AG04450 (cell line): ENCODE measurements at regions not wholly inside any gene's neighbourhood (a gene's known extent, or its start where the extent isn't known, plus 50 kb on each side); places are given as distances from the start of the nearest gene placed in this dataset.

Source experiments
- CTCF ChIA-PET: fragments of 300-600, 350-600 bp; formaldehyde crosslinking; extraction: SDS; loops from one replicate; lab custom pipeline; 2022; ENCODE audit warnings: antibody characterized with exemption, inconsistent platforms; lab: Charles Lee
- POLR2A ChIA-PET: fragments of 350-600 bp; formaldehyde crosslinking; extraction: SDS; loops from one replicate; lab custom pipeline; 2021; ENCODE audit warnings: antibody characterized with exemption, inconsistent platforms; lab: Yijun Ruan, JAX
- DNase-seq: peaks from one replicate; pipeline ENCODE4 v3.0.0-alpha.2; 2011; ENCODE audit warnings: low read depth, low spot score
- H3K27ac ChIP-seq: one replicate; pipeline ENCODE4 v1.5.1; 2012; ENCODE audit warnings: low read depth, low read length, control low read depth
- H3K27me3 ChIP-seq: one replicate; pipeline ENCODE4 v1.6.0; 2012; ENCODE audit warnings: low read length; ENCODE audit not compliant: control insufficient read depth, insufficient read depth
- H3K4me3 ChIP-seq: 2 replicates; pipeline ENCODE4 v1.5.1; 2011; ENCODE audit warnings: mild to moderate bottlenecking, low read depth, low read length, control low read depth
- H3K9me3 ChIP-seq: 2 replicates; pipeline ENCODE4 v1.5.1; 2012; ENCODE audit warnings: low read length; ENCODE audit not compliant: control insufficient read depth, insufficient read depth
- TF ChIP-seq, protein P1 (sequence below): IDR thresholded peaks from 2 replicates; pipeline ENCODE4 v1.5.1; 2011; ENCODE audit warnings: low read depth, low read length, control low read depth, inconsistent platforms

DNA sequence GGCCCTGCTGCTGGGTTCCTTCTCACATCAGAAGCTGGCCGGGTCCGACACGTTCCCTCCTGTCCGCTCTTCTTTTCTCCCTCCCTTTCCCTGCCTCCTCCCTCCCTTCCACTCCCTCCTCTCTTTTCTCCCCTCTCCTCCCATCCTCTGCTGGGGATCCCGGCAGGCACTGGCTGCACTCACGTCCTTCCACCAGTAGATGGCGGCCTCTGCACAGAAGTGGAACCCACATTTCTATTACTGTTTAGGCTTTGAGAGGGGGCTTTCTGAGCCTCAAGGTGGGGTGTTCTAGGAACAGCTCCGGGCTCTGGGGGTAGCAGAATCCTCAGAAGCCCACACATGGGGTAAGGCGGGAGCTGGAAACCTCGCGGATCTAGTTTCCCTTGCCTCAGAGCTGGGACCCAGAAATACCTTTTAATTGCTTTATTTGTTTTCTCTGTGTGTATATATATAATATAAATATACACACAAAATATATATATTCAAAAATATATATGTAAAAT lies 294.2 kb downstream of the ZNF536 start:
- H3K4me3 ChIP-seq = no peak overlapping the region
- H3K9me3 ChIP-seq = no peaks in the 10 kb centered on the region
- ChIA-PET CTCF (interaction anchor here (0.5 to 6.3 kb wide), 12 partner anchors 9 to 1675 kb away, joined by 3 to 120 read pairs (median 4); no protein-coding TSS in a partner anchor), POLR2A (no interaction called here)
- TF ChIP-seq, protein P1, sequence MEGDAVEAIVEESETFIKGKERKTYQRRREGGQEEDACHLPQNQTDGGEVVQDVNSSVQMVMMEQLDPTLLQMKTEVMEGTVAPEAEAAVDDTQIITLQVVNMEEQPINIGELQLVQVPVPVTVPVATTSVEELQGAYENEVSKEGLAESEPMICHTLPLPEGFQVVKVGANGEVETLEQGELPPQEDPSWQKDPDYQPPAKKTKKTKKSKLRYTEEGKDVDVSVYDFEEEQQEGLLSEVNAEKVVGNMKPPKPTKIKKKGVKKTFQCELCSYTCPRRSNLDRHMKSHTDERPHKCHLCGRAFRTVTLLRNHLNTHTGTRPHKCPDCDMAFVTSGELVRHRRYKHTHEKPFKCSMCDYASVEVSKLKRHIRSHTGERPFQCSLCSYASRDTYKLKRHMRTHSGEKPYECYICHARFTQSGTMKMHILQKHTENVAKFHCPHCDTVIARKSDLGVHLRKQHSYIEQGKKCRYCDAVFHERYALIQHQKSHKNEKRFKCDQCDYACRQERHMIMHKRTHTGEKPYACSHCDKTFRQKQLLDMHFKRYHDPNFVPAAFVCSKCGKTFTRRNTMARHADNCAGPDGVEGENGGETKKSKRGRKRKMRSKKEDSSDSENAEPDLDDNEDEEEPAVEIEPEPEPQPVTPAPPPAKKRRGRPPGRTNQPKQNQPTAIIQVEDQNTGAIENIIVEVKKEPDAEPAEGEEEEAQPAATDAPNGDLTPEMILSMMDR = peak; percentile 98
- no peak overlapping the region for H3K27ac ChIP-seq
- H3K27me3 ChIP-seq = no peaks in the 10 kb centered on the region
- DNase-seq = no peak

DNA sequence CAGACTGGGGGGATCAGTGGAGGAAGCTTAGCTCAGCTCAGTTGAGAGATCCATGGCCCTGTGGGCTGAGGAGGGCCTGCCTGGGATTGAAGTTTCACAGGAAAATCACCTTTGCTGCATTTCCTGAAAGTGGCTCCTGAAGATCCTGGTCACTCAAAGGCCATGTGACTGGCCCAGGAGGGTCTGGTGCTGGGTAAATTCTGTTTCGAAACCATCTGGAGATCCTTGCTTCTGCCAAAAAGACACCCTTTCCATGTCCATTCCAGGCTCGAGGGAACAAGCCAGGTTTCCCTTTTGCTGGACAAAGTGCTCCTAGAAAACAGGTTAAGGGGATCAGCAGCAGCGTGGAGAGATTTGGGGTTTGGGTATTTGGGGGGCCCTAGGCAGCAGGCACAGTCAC lies 293.3 kb downstream of the ZNF536 start:
- Histone ChIP-seq H3K27me3 (no peaks in the 10 kb centered on the region), H3K4me3 (no peak overlapping the region), H3K9me3 (no peaks in the 10 kb centered on the region), H3K27ac (no peak overlapping the region)
- POLR2A ChIA-PET = no interaction called here
- no peak for DNase-seq
- CTCF ChIA-PET = interaction anchor here (1.3 to 6.3 kb wide), 5 partner anchors 9 to 1576 kb away, joined by 4 to 120 read pairs (median 6); no protein-coding TSS in a partner anchor
- TF ChIP-seq, protein P1 = no peak

DNA sequence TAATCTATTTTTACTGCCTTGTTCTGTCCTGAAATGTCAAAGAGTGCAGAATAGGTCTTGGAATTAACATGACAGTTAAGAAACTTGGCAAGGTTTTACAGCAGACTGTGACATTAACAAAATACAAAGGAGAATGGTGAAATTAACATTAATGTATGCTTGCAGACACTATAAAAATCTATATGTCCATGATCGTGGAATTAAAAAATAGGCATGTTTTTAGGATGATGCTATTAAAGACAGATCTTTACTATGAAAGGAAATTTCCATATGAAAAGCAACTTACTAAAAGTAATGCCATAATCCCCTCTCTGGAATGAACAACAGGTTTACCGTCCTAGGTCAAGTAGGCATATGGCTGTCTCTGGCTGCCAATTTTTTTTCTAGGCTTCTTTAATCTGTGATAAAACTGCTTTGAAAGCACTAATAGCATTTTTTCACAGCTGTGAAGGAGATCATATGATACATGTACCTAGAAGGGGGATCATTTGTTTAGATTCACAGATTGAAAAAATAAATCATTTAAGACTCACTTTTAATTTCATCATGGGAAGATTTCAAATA lies 291.5 kb downstream of the ZNF536 start:
- TF ChIP-seq, protein P1 = no peak
- ChIA-PET POLR2A (no interaction called here), CTCF (interaction anchor here (1.8 kb wide), 1 partner anchor 1561 kb away, joined by 8 read pairs; no protein-coding TSS in a partner anchor)
- Histone ChIP-seq H3K27ac (no peak overlapping the region), H3K9me3 (no peaks in the 10 kb centered on the region), H3K4me3 (no peak overlapping the region), H3K27me3 (no peaks in the 10 kb centered on the region)
- DNase-seq = no peak

DNA sequence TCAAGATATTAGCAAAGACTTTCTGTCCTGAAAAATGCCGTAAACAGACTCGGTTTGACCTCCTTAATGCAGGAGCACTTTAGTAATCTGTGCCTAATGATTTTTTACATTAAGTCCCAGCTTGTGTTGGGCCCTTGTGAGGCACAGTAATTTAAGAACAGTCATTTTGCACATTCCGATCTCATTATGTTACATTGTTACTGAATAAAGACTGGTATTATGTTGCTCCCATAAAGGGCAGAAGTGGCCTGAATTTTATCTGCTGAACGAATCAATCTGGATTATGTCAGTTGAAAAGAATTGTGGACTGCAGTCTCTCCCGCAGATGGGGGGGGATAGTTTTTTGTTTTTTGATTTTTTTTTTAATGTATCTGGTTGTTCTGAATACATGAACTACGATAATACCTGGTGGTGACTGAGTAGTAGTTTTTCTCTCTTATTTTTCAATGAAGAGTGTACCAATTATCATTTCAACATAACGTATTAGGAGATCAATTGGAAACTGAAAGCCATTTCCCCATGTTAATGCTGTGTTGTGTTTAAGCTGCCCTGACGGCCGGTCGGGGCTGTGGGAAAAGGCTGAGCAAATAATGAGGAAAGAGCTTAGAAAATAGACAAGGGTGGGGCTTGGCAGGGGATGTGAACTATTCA lies 290.2 kb downstream of the ZNF536 start:
- POLR2A ChIA-PET = no interaction called here
- CTCF ChIA-PET = interaction anchor here (0.8 to 1.8 kb wide), 4 partner anchors 12 to 1563 kb away, joined by 4 to 8 read pairs (median 6); no protein-coding TSS in a partner anchor
- Histone ChIP-seq H3K4me3 (no peak overlapping the region), H3K27ac (no peak overlapping the region), H3K9me3 (no peaks in the 10 kb centered on the region), H3K27me3 (no peaks in the 10 kb centered on the region)
- TF ChIP-seq, protein P1 = no peak
- no peak for DNase-seq

DNA sequence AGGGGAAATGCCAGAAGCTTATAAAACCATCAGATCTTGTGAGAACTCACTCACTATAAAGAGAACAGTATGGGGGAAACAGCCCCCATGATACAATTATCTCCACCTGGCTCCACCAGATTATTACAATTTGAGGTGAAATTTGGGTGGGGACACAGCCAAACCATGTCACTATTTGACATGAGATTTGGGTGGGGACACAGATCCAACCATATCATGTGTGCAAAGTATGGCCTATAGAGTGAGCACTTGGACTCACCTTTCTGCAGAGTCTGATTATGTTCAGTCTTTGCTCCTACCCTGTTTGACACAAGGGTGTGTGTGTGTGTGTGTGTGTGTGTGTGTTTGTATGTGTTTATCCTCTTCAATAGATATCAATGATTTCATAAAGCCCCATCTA lies 287.5 kb downstream of the ZNF536 start:
- POLR2A ChIA-PET = no interaction called here
- H3K4me3 ChIP-seq = no peak overlapping the region
- no peaks in the 10 kb centered on the region for H3K9me3 ChIP-seq
- CTCF ChIA-PET = no interaction called here
- TF ChIP-seq, protein P1 = no peak
- DNase-seq = no peak
- H3K27ac ChIP-seq = no peak overlapping the region
- H3K27me3 ChIP-seq = no peaks in the 10 kb centered on the region
